Esophagus (tissue), 2 donors: ENCODE measurements at regions not wholly inside any gene's neighbourhood (a gene's known extent, or its start where the extent isn't known, plus 50 kb on each side); places are given as distances from the start of the nearest gene placed in this dataset.

ENCODE experiments used
- H3K27ac ChIP-seq, 2 donors: one replicate each; pipeline ENCODE4 v1.5.1; 2013; ENCODE audit warnings: low read depth in 2 of 2, mild to moderate bottlenecking in 2 of 2, inconsistent platforms in 1 of 2, low read length in 1 of 2, moderate library complexity in 1 of 2
- H3K27me3 ChIP-seq, 2 donors: one replicate each; pipeline ENCODE4 v1.6.1; 2013; ENCODE audit warnings: low read length in 2 of 2, control low read depth in 1 of 2, mild to moderate bottlenecking in 1 of 2; ENCODE audit not compliant: insufficient read depth in 2 of 2, control insufficient read depth in 1 of 2
- H3K36me3 ChIP-seq, 2 donors: one replicate each; pipeline ENCODE4 v1.6.1; 2013; ENCODE audit warnings: low read length in 1 of 2; ENCODE audit not compliant: control insufficient read depth in 2 of 2, insufficient read depth in 2 of 2
- H3K4me1 ChIP-seq, 2 donors: one replicate each; pipeline ENCODE4 v1.6.1; 2013; ENCODE audit warnings: low read length in 1 of 2; ENCODE audit not compliant: control insufficient read depth in 2 of 2, insufficient read depth in 2 of 2
- H3K4me3 ChIP-seq, 2 donors: one replicate each; pipeline ENCODE4 v1.5.1; 2013; ENCODE audit warnings: low read length in 2 of 2, mild to moderate bottlenecking in 2 of 2, low read depth in 1 of 2, moderate library complexity in 1 of 2
- H3K9me3 ChIP-seq, 2 donors: one replicate each; pipeline ENCODE4 v1.6.1; 2013; ENCODE audit warnings: mild to moderate bottlenecking in 2 of 2, low read depth in 1 of 2, low read length in 1 of 2, moderate library complexity in 1 of 2; ENCODE audit not compliant: control insufficient read depth in 2 of 2, insufficient read depth in 1 of 2
- WGBS, 2 donors: extraction: QIAGEN DNeasy Blood & Tissue Kit; methylation state at CpG; one replicate each; pipeline ENCODE4 v1.1.7; 2013; 5-methylcytosine and 5-hydroxymethylcytosine counted together
- donor health status: healthy with polysubstance abuse.
- donor health status: Bipolar disorder and iron deficiency.

GRCh38 chr14:98956181-98956580 is 315.8 kb downstream of the BCL11B start:
- Histone ChIP-seq H3K9me3 (no peaks in the 10 kb centered on the region), H3K4me3 (no peak overlapping the region), H3K27me3 (no peaks in the 10 kb centered on the region), H3K4me1 (peaks cover 2 to 18% of the 10 kb centered on the region in 2 donors), H3K27ac (no peak overlapping the region), H3K36me3 (no peaks in the 10 kb centered on the region)
- WGBS, 2 donors = 90 to 91% methylated on average over 7 of the region's 7 CpGs

- Histone ChIP-seq H3K4me3 (no peak overlapping the region), H3K36me3 (no peaks in the 10 kb centered on the region), H3K27ac (peak overlapping the region in 1 of 2 donors; percentile 80), H3K9me3 (no peaks in the 10 kb centered on the region), H3K27me3 (no peaks in the 10 kb centered on the region), H3K4me1 (peaks cover 2 to 18% of the 10 kb centered on the region in 2 donors)
- 58 to 65% methylated on average over 2 of the region's 2 CpGs for WGBS, 2 donors
Observed at GRCh38 chr14:98956661-98957060, 315.3 kb downstream of the BCL11B start.

GRCh38 chr14:98957211-98958047 is 314.6 kb downstream of the BCL11B start:
- 41 to 52% methylated on average over 20 of the region's 20 CpGs for WGBS, 2 donors
- no peaks in the 10 kb centered on the region for H3K27me3 ChIP-seq
- H3K4me3 ChIP-seq = no peak overlapping the region
- no peaks in the 10 kb centered on the region for H3K36me3 ChIP-seq
- H3K9me3 ChIP-seq = no peaks in the 10 kb centered on the region
- peak overlapping the region; percentile 76 to 95 for H3K27ac ChIP-seq
- H3K4me1 ChIP-seq = peaks cover 2 to 18% of the 10 kb centered on the region in 2 donors

- no peak overlapping the region for H3K4me3 ChIP-seq
- H3K36me3 ChIP-seq = no peaks in the 10 kb centered on the region
- no peaks in the 10 kb centered on the region for H3K9me3 ChIP-seq
- peaks cover 2 to 18% of the 10 kb centered on the region in 2 donors for H3K4me1 ChIP-seq
- no peaks in the 10 kb centered on the region for H3K27me3 ChIP-seq
- 56 to 67% methylated on average over 13 of the region's 13 CpGs for WGBS, 2 donors
- peak overlapping the region; percentile 76 to 95 for H3K27ac ChIP-seq
Observed at GRCh38 chr14:98958048-98958631, 313.9 kb downstream of the BCL11B start.

- peaks cover 2 to 14% of the 10 kb centered on the region in 2 donors for H3K4me1 ChIP-seq
- H3K27ac ChIP-seq = no peak overlapping the region
- no peak overlapping the region for H3K4me3 ChIP-seq
- 75 to 83% methylated on average over 8 of the region's 8 CpGs for WGBS, 2 donors
- no peaks in the 10 kb centered on the region for H3K27me3 ChIP-seq
- H3K36me3 ChIP-seq = no peaks in the 10 kb centered on the region
- no peaks in the 10 kb centered on the region for H3K9me3 ChIP-seq
Observed at GRCh38 chr14:98958632-98959031, 313.4 kb downstream of the BCL11B start.

GRCh38 chr14:98959410-98959809 is 312.6 kb downstream of the BCL11B start:
- no peaks in the 10 kb centered on the region for H3K9me3 ChIP-seq
- H3K4me3 ChIP-seq = no peak overlapping the region
- WGBS, 2 donors = 76 to 85% methylated on average over 6 of the region's 6 CpGs
- H3K27ac ChIP-seq = no peak overlapping the region
- H3K27me3 ChIP-seq = no peaks in the 10 kb centered on the region
- peaks cover 2 to 14% of the 10 kb centered on the region in 2 donors for H3K4me1 ChIP-seq
- no peaks in the 10 kb centered on the region for H3K36me3 ChIP-seq

GRCh38 chr14:98959958-98960616 is 311.9 kb downstream of the BCL11B start:
- Histone ChIP-seq H3K4me1 (peaks cover 4 to 14% of the 10 kb centered on the region in 2 donors), H3K27ac (no peak overlapping the region)
- WGBS, 2 donors = 44 to 49% methylated on average over 12 of the region's 12 CpGs

GRCh38 chr14:98960617-98961013 is 311.4 kb downstream of the BCL11B start:
- no peak overlapping the region for H3K4me3 ChIP-seq
- no peaks in the 10 kb centered on the region for H3K27me3 ChIP-seq
- WGBS, 2 donors = 63 to 72% methylated on average over 7 of the region's 7 CpGs
- peaks cover 4 to 14% of the 10 kb centered on the region in 2 donors for H3K4me1 ChIP-seq
- no peaks in the 10 kb centered on the region for H3K36me3 ChIP-seq
- H3K27ac ChIP-seq = no peak overlapping the region
- no peaks in the 10 kb centered on the region for H3K9me3 ChIP-seq

More at GRCh38 chr14:98959958-98960616, 311.9 kb downstream of the BCL11B start:
- no peak overlapping the region for H3K4me3 ChIP-seq
- H3K9me3 ChIP-seq = no peaks in the 10 kb centered on the region
- H3K27me3 ChIP-seq = no peaks in the 10 kb centered on the region
- H3K36me3 ChIP-seq = no peaks in the 10 kb centered on the region

- H3K9me3 ChIP-seq = no peaks in the 10 kb centered on the region
- no peak overlapping the region for H3K4me3 ChIP-seq
- H3K36me3 ChIP-seq = no peaks in the 10 kb centered on the region
- H3K27ac ChIP-seq = no peak overlapping the region
- peaks cover 4 to 13% of the 10 kb centered on the region in 2 donors for H3K4me1 ChIP-seq
- 94 to 95% methylated on average over 4 of the region's 4 CpGs for WGBS, 2 donors
- H3K27me3 ChIP-seq = no peaks in the 10 kb centered on the region
Observed at GRCh38 chr14:98961191-98961590, 310.8 kb downstream of the BCL11B start.
